Activated naive CD8-positive, alpha-beta T cell treated with anti-CD3 and anti-CD28 coated beads, Interleukin-2, amount 50 U/mL, for 24 hours (primary cell): ENCODE measurements at regions not wholly inside any gene's neighbourhood (a gene's known extent, or its start where the extent isn't known, plus 50 kb on each side); places are given as distances from the start of the nearest gene placed in this dataset.
"Not testable (repeated sequence)": the region's sequence is repeated elsewhere in the genome, so short reads cannot be mapped to it uniquely, and the experiment has no call there.

Experiments used
- ATAC-seq: fragments of 150-1000 bp; cut with Tn5 transposase; one replicate; pipeline ENCODE4 v1.10.0; 2021
- DNase-seq: peaks from one replicate; pipeline ENCODE4 v3.0.0; 2021
- H3K27ac Mint-ChIP-seq: one replicate; pipeline ENCODE4 v1.8.0; 2021; ENCODE audit warnings: mild to moderate bottlenecking, mixed read lengths
- H3K27me3 Mint-ChIP-seq: one replicate; pipeline ENCODE4 v1.8.0; 2021; ENCODE audit warnings: mixed read lengths
- H3K36me3 Mint-ChIP-seq: one replicate; pipeline ENCODE4 v1.8.0; 2021; ENCODE audit warnings: low read depth, mixed read lengths
- H3K4me1 Mint-ChIP-seq: one replicate; pipeline ENCODE4 v1.8.0; 2021; ENCODE audit warnings: mixed read lengths
- H3K4me3 Mint-ChIP-seq: one replicate; pipeline ENCODE4 v1.8.0; 2021; ENCODE audit warnings: mild to moderate bottlenecking, moderate library complexity, mixed read lengths
- H3K9me3 Mint-ChIP-seq: one replicate; pipeline ENCODE4 v1.8.0; 2021; ENCODE audit warnings: mixed read lengths

DNA sequence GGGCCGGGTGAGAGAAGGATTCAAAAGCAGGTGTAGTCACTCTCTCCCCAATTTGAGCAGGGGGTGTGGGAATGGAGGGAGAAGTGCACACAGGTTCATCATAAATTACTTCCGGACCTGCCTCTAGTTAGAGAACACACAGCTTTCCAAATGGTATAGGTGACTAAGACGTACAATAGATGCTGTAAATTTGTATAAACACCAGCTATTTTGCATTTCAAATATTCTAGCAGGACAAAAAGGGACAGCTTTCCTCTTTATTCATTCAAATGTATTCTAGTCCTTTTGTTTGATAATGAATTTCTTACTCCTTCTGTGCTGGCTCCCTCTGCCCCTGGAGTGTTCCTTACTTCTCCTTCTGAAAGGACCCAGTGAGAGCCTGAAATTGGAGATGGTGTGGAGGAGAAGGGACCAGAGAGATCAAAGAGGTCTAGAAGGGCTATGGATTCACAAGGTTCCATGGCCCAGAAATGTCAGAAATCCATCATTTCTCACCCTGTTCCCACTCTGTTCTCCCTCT is 53.2 kb upstream of the SH3BP4 start:
- Mint-ChIP-seq H3K4me3 (no peak overlapping the region), H3K4me1 (no peaks in the 10 kb centered on the region), H3K36me3 (no peaks in the 10 kb centered on the region), H3K9me3 (no peaks in the 10 kb centered on the region), H3K27ac (no peak overlapping the region), H3K27me3 (no peaks in the 10 kb centered on the region)
- ATAC-seq (no peak), DNase-seq (no peak)

- H3K4me3 Mint-ChIP-seq: peak overlapping the region; percentile 26
These were observed 63.4 kb upstream of the SH3BP4 start for GRCh38 chr2:234888442-234888841.

GRCh38 chr2:234887195-234887594 is 64.6 kb upstream of the SH3BP4 start:
- Mint-ChIP-seq H3K36me3 (no peaks in the 10 kb centered on the region), H3K27ac (no peak overlapping the region), H3K27me3 (peaks cover 3% of the 10 kb centered on the region), H3K4me3 (no peak overlapping the region), H3K9me3 (no peaks in the 10 kb centered on the region), H3K4me1 (no peaks in the 10 kb centered on the region)
- no peak for DNase-seq
- ATAC-seq: no peak

More at GRCh38 chr2:234888442-234888841, 63.4 kb upstream of the SH3BP4 start:
- not testable (repeated sequence) for ATAC-seq, H3K9me3 Mint-ChIP-seq, H3K36me3 Mint-ChIP-seq, H3K27me3 Mint-ChIP-seq, H3K4me1 Mint-ChIP-seq, H3K27ac Mint-ChIP-seq, DNase-seq

GRCh38 chr2:234885886-234886285 is 65.9 kb upstream of the SH3BP4 start:
- peaks cover under 1% of the 10 kb centered on the region for H3K4me1 Mint-ChIP-seq
- no peak overlapping the region for H3K4me3 Mint-ChIP-seq
- no peak overlapping the region for H3K27ac Mint-ChIP-seq
- peaks cover 3% of the 10 kb centered on the region for H3K27me3 Mint-ChIP-seq
- DNase-seq: no peak
- no peaks in the 10 kb centered on the region for H3K36me3 Mint-ChIP-seq
- no peak for ATAC-seq
- H3K9me3 Mint-ChIP-seq: no peaks in the 10 kb centered on the region

- Mint-ChIP-seq H3K36me3 (no peaks in the 10 kb centered on the region), H3K4me1 (peaks cover 6% of the 10 kb centered on the region), H3K27ac (no peak overlapping the region), H3K4me3 (no peak overlapping the region), H3K27me3 (peaks cover 3% of the 10 kb centered on the region), H3K9me3 (no peaks in the 10 kb centered on the region)
- DNase-seq: no peak
- no peak for ATAC-seq
These were observed 66.7 kb upstream of the SH3BP4 start for GRCh38 chr2:234885118-234885517.

DNA sequence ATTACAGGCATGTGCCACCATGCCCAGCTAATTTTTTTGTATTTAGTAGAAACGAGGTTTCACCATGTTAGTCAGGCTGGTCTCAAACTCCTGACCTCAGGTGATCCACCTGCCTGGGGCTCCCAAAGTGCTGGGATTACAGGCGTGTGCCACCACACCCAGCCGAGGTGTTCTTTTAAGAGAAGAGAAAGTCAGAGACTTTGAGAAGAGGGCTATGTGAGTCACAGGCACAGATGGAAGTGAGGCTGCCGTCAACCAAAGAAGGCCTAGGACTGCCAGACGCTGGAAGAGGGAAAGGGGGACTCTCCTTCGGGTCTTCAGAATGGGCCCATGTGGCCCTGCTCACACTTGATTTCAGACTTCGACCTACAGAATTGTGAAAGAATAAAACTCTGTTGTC is 67.2 kb upstream of the SH3BP4 start:
- H3K4me3 Mint-ChIP-seq: no peak overlapping the region
- H3K9me3 Mint-ChIP-seq: no peaks in the 10 kb centered on the region
- H3K4me1 Mint-ChIP-seq: peaks cover 9% of the 10 kb centered on the region
- H3K27ac Mint-ChIP-seq: no peak overlapping the region
- peaks cover 3% of the 10 kb centered on the region for H3K27me3 Mint-ChIP-seq
- DNase-seq (no peak), ATAC-seq (no peak)
- H3K36me3 Mint-ChIP-seq: no peaks in the 10 kb centered on the region

- DNase-seq (peak; percentile 67), ATAC-seq (peak; percentile 72)
- Mint-ChIP-seq H3K4me1 (peaks cover 10% of the 10 kb centered on the region), H3K36me3 (no peaks in the 10 kb centered on the region), H3K4me3 (no peak overlapping the region), H3K27me3 (peaks cover 7% of the 10 kb centered on the region), H3K27ac (no peak overlapping the region), H3K9me3 (peaks cover 2% of the 10 kb centered on the region)
These were observed 70.2 kb upstream of the SH3BP4 start for GRCh38 chr2:234881413-234882241.

DNA sequence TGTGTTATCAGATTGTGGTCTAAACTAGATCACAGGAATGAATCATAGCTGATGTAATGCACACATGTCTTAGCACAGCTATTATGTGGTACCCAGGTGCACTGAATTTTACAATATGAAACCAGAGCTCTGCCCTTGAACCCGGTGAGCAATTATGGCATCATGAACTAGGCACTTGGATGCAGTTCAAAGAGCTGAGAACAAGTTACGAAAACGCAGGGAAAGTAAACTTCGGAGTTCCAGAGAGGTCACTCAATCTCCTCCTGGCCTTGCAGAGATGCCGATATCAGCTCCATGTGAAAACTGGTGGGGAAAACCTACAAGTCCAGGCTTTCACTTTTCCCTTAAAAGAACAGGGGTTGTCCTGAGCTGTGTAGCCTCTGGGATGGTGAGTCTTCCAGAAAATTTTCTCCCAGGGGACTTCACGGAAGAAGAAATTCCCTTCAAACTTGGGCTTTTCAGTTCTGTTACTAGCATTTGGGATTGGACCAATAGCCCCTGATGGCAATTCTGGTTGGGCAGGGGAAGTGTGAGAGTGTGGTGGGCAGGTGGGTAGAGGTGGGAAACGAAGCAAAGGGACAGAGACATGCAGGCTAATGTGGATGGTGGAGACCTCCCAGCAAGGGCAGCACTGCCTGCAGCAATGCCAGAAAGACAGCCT is 71.1 kb upstream of the SH3BP4 start:
- peaks cover 14% of the 10 kb centered on the region for H3K4me1 Mint-ChIP-seq
- ATAC-seq (peak; percentile 75), DNase-seq (no peak)

GRCh38 chr2:234879671-234880455 is 72.0 kb upstream of the SH3BP4 start:
- Mint-ChIP-seq H3K27ac (no peak overlapping the region), H3K36me3 (no peaks in the 10 kb centered on the region), H3K9me3 (peaks cover 7% of the 10 kb centered on the region), H3K4me3 (no peak overlapping the region), H3K4me1 (peaks cover 14% of the 10 kb centered on the region), H3K27me3 (peaks cover 10% of the 10 kb centered on the region)
- DNase-seq (no peak), ATAC-seq (peak; percentile 40)

More for the DNA sequence above, 71.1 kb upstream of the SH3BP4 start:
- peaks cover 12% of the 10 kb centered on the region for H3K27me3 Mint-ChIP-seq
- H3K4me3 Mint-ChIP-seq: no peak overlapping the region
- no peak overlapping the region for H3K27ac Mint-ChIP-seq
- H3K9me3 Mint-ChIP-seq: peaks cover 7% of the 10 kb centered on the region
- no peaks in the 10 kb centered on the region for H3K36me3 Mint-ChIP-seq

GRCh38 chr2:234876621-234877020 is 75.2 kb upstream of the SH3BP4 start:
- not testable (repeated sequence) for H3K9me3 Mint-ChIP-seq, H3K27ac Mint-ChIP-seq, DNase-seq, H3K4me3 Mint-ChIP-seq, H3K36me3 Mint-ChIP-seq, ATAC-seq
- Mint-ChIP-seq H3K27me3 (peaks cover 11% of the 10 kb centered on the region), H3K4me1 (peaks cover 14% of the 10 kb centered on the region)

DNA sequence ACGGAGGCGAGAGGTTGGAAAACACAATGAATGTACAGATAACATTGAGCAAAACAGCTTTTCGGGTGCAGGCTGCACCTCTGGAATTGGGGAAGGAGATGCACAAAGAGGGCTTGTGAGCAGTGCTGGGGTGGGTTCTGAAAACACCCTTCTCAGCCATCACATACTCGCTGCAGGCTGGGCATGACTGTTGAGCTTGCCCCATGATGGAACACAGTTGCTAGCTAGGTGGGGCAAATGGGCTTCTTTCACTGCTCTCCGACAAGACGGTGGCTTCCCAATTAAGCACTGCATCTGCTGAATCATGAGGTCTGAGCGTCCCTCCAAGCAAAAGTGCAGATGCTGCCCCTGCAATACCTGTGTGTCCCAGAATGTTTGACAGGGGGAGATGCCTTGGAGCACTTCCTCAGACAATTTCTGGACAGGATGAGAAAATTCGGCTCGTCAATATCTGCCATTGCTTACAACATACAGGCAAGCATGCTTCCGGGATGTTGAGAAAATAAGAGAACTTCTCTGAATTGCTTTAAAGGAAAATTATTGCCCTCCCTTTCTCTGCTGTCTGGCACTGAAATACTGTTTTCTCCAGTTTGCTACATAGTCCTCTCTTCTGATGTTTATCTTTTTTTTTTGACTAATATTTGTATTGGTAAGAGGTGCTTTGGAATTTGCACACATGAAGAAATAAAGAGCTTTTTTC is 77.3 kb upstream of the SH3BP4 start:
- no peak overlapping the region for H3K4me3 Mint-ChIP-seq
- no peaks in the 10 kb centered on the region for H3K36me3 Mint-ChIP-seq
- peaks cover 5% of the 10 kb centered on the region for H3K4me1 Mint-ChIP-seq
- H3K9me3 Mint-ChIP-seq: peaks cover 7% of the 10 kb centered on the region
- H3K27ac Mint-ChIP-seq: no peak overlapping the region
- peaks cover 11% of the 10 kb centered on the region for H3K27me3 Mint-ChIP-seq
- no peak for ATAC-seq
- no peak for DNase-seq

DNA sequence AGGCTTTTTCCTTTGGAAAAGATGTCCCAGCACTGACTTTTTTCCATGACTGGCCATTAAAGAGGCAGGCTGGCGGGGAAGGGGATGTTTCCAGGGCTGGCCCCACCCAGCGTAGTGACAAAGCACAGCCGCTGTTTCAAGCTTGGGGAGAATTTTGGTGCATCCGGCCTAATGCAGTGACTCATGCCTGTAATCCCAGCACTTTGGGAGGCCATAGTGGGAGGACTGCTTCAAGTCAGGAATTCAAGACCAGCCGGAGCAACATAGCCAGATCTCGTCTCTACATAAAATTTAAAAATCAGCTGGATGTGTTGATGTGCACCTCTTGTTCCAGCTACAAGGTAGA is 78.0 kb upstream of the SH3BP4 start:
- H3K36me3 Mint-ChIP-seq: no peaks in the 10 kb centered on the region

GRCh38 chr2:234873103-234873827 is 78.6 kb upstream of the SH3BP4 start:
- ATAC-seq (no peak), DNase-seq (no peak)
- Mint-ChIP-seq H3K36me3 (no peaks in the 10 kb centered on the region), H3K9me3 (peaks cover 7% of the 10 kb centered on the region), H3K27me3 (peaks cover 8% of the 10 kb centered on the region), H3K4me3 (no peak overlapping the region), H3K4me1 (peaks cover 5% of the 10 kb centered on the region), H3K27ac (no peak overlapping the region)

More for the DNA sequence above, 78.0 kb upstream of the SH3BP4 start:
- Mint-ChIP-seq H3K27ac (no peak overlapping the region), H3K27me3 (peaks cover 8% of the 10 kb centered on the region), H3K4me3 (no peak overlapping the region), H3K9me3 (peaks cover 7% of the 10 kb centered on the region), H3K4me1 (peaks cover 5% of the 10 kb centered on the region)
- ATAC-seq (no peak), DNase-seq (no peak)
